T-helper 22 cell (primary cell): ENCODE measurements at regions not wholly inside any gene's neighbourhood (a gene's known extent, or its start where the extent isn't known, plus 50 kb on each side); places are given as distances from the start of the nearest gene placed in this dataset.
"Not testable (repeated sequence)": the region's sequence is repeated elsewhere in the genome, so short reads cannot be mapped to it uniquely, and the experiment has no call there.

ENCODE experiments used
- DNase-seq: peaks from one replicate; pipeline ENCODE4 v3.0.0-alpha.2; 2020; ENCODE audit warnings: low read depth

- DNase-seq = no peak
Measured at GRCh38 chr17:5899496-5900195, 170.5 kb upstream of the WSCD1 start.

DNA sequence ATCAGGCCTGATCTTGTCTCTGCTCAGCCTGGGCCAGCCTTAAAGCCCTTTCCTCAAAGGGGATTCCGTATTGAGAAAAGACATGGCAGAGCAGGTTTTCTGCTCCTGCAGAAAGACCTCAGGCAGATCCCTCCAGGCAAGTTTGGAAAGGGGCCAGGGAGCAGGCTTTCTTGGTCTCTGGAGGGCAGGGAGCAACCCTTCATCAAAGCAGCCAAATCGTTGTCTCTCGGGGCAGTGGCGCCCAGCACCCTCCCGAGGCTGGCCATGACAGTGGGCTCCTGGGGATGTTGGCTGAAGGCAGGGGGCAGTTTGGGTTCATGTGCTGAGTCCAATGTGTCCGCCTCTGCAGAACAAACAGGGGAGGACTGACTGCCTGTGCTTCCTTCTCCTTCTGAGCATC lies 168.4 kb upstream of the WSCD1 start:
- no peak for DNase-seq

GRCh38 chr17:5902181-5903140 lies 167.7 kb upstream of the WSCD1 start:
- no peak for DNase-seq

- no peak for DNase-seq
Measured at GRCh38 chr17:5911919-5912318, 158.3 kb upstream of the WSCD1 start.

- no peak for DNase-seq
Measured at GRCh38 chr17:5913032-5913531, 157.1 kb upstream of the WSCD1 start.

GRCh38 chr17:5913641-5914040 lies 156.5 kb upstream of the WSCD1 start:
- no peak for DNase-seq

- DNase-seq = no peak
Measured at GRCh38 chr17:5915337-5915736, 154.8 kb upstream of the WSCD1 start.

GRCh38 chr17:5919089-5919488 lies 151.1 kb upstream of the WSCD1 start:
- DNase-seq = no peak

DNA sequence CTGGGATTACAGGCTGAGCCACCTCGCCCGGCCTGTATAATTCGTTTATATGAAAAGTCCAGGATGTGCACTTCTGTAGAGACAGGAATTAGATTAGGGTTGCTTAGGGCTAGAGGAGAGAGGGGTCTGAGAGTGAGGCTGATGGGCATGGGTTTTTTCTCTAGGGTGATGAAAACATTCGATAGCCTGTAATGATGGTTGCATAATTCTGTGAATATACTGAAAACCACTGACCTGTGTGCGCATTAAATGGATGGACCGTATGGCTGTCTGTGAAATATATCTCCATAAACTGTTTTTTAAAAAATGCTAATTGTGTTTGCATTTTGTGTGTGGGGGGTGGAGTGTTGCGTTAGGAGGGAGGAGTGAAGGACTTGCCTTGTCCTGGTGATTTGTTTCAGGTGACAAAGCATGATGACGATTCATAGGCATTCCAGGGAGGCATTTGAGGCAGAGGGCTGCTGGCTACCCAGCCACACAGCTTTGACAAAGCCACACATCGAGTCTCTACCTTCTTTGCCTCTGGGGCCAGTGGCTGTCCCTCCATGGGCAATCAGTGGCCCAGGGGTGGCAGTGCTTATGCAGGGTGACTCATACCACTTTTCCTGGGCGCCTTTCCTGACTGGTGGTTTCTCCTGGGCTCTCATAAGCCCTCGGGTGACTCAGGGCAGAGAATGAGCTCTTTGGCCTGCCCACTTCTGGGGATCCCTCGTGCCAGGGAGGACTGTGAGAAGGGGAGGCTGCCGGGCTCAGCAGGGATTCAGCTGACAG lies 148.5 kb upstream of the WSCD1 start:
- DNase-seq = no peak

DNA sequence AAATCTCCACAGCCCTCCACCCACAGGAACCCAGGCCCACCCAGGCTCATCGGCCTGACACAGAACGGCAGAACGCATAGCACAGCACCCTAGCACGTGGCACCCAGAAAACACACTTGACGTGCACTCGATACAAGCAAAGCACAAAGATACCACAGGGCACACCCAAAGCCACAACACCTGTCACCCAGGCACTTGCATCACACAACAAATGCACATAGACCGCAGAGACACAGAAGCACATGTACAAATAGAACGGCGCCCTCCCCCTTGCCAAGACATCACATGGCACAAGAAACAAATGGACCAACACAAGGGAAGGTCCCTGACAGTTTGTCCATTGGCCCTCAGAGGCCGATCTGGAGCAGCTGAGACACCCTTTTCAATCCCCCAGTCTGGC lies 147.7 kb upstream of the WSCD1 start:
- no peak for DNase-seq

GRCh38 chr17:5929721-5930120 lies 140.5 kb upstream of the WSCD1 start:
- no peak for DNase-seq

DNA sequence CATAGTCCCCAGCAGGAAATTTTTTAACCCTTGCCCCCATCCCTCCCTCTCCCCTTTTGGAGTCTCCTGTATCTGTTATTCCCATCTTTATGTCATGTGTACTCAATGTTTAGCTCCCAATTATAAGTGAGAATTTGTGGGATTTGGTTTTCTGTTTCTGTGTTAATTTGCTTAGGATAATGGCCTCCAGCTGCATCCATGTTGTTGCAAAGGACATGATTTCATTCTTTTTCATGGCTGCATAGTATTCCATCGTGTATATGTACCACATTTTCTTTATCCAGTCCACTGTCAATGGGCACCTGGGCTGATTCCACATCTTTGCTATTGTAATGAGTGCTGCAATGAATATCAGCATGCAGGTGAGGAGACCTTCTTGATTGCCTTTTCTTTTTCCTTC lies 139.6 kb upstream of the WSCD1 start:
- DNase-seq = not testable (repeated sequence)

DNA sequence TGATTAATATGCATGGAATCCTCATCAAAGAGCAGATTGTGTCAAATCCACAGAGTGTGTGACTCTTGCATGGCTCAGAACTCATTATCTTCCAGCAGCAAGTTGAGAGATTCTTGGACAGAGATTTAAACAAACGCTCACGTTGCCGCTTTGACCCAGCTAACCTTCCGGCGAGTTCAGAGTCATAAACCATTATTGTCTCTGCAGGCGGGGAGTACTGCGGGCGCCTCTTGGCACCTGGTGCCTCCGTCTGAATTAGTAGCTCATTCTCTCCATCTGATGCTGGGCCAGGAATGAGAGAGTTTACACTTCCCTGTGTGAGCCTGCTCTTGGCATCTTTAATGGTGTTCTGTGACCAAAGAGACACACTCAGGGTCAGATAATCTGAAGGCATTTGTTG lies 138.6 kb upstream of the WSCD1 start:
- DNase-seq = no peak

- DNase-seq = no peak
Measured at GRCh38 chr17:5933430-5933829, 136.7 kb upstream of the WSCD1 start.

DNA sequence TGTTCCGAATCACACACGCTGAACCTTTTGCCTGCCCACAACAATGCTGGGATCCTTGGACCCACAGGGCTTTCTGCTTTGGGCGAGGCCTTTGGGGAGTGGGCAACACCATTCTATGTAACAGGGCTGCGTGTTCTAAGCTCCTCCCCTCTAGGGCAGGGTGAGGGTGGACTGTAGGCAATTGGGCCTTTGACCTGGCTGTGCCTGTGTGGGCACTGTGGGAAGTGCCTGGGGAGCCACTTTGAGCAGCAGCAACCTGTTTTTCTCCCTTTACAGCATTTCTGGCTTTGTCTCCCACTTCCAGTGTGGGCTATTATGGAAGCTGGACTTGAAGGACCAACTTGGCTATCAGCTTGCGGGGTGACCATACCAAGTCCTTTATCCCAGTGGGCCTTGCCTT lies 128.9 kb upstream of the WSCD1 start:
- DNase-seq = no peak

GRCh38 chr17:5942687-5943086 lies 127.5 kb upstream of the WSCD1 start:
- DNase-seq = no peak

DNA sequence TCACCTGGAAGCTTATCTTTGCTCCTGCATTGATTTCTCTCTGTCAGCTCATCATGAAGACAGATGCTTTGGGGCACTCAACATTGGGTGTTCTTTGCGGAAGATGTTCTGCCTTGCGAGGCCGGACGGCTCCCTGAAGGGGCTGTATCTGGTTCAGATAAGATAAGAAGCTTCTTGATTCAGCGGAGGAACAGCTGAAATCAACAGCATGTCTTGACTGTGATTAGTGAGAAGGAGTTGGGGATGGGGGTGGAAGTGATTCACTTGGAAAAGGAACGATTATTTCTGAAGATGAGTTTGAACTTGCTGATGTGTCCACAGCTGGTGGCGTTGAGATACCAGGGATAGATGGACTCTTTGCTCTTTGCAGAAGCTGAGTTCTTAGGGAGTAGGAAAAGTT lies 126.9 kb upstream of the WSCD1 start:
- DNase-seq = no peak

- DNase-seq = no peak
Measured at GRCh38 chr17:5943982-5944381, 126.2 kb upstream of the WSCD1 start.

DNA sequence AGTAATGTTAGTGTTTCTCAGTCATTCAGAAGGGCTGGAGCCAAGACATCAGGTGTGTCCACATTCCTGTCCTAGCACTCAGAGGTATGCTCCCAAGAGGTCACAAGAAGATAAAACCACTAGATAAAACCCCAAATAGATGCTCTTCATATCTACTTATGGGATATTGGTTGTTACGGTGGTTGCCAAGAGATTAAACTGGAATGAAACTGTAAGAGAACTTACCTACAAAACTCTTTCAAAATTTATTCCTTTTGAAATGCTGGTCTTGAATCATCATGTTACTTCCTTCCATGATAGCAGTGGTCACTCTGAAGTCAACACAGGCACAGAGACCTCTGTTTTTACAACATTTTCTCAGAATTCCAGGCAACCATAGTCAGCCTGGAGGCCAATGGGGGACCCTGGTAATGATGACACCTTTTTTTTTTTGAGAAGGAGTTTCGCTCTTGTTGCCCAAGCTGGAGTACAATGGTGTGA lies 122.4 kb upstream of the WSCD1 start:
- no peak for DNase-seq

GRCh38 chr17:5948811-5949210 lies 121.4 kb upstream of the WSCD1 start:
- DNase-seq = no peak

- no peak for DNase-seq
Measured at GRCh38 chr17:5950878-5951277, 119.3 kb upstream of the WSCD1 start.

- no peak for DNase-seq
Measured at GRCh38 chr17:5951912-5952311, 118.3 kb upstream of the WSCD1 start.
